IMR-90 (cell line): ENCODE measurements at regions not wholly inside any gene's neighbourhood (a gene's known extent, or its start where the extent isn't known, plus 50 kb on each side); places are given as distances from the start of the nearest gene placed in this dataset.

Experiments
- ATAC-seq: fragments of 200-7000 bp; cut with Tn5 transposase; 2 replicates; pipeline ENCODE4 v1.9.1; 2020; ENCODE audit warnings: low read depth, mild to moderate bottlenecking, moderate library complexity
- BruUV-seq: library from RNA; stranded (reverse); fragments of 400-500 nt; replicated peaks from 2 replicates; lab custom pipeline; 2021; lab: Mats Ljungman, UMichigan
- CTCF ChIA-PET: fragments of 300-600 bp; formaldehyde crosslinking; extraction: SDS; loops from one replicate; lab custom pipeline; 2021; ENCODE audit warnings: antibody characterized with exemption; lab: Yijun Ruan, JAX
- POLR2A ChIA-PET: fragments of 300-600 bp; sonication (Branson Sonifier 250); formaldehyde crosslinking; loops from one replicate; lab custom pipeline; 2022; ENCODE audit warnings: antibody characterized with exemption; ENCODE audit not compliant: unreplicated experiment; lab: Charles Lee
- DNase-seq: peaks from one replicate; pipeline ENCODE4 v3.0.0; 2013
- H2AFZ ChIP-seq: replicated peaks from 2 replicates; pipeline ENCODE3; 2013; ENCODE audit warnings: low read length, mild to moderate bottlenecking; ENCODE audit not compliant: poor library complexity
- H2AK5ac ChIP-seq: 2 replicates; pipeline ENCODE4 v1.6.1; 2013; ENCODE audit warnings: low read depth, low read length, inconsistent platforms
- H2AK9ac ChIP-seq: replicated peaks from 2 replicates; pipeline ENCODE3; 2013; ENCODE audit warnings: mild to moderate bottlenecking, low read depth, low read length, moderate library complexity; ENCODE audit not compliant: poor library complexity
- H2BK120ac ChIP-seq: 2 replicates; pipeline ENCODE4 v1.6.1; 2013; ENCODE audit warnings: low read depth, low read length, inconsistent platforms
- H2BK15ac ChIP-seq: 3 replicates; pipeline ENCODE4 v1.6.1; 2013; ENCODE audit warnings: low read depth, low read length, inconsistent platforms
- H2BK20ac ChIP-seq: 2 replicates; pipeline ENCODE4 v1.6.1; 2013; ENCODE audit warnings: low read depth, mild to moderate bottlenecking, inconsistent platforms, low read length, moderate library complexity
- H2BK5ac ChIP-seq: 2 replicates; pipeline ENCODE4 v1.6.1; 2013; ENCODE audit warnings: mild to moderate bottlenecking, low read depth, low read length, inconsistent platforms; ENCODE audit not compliant: poor library complexity, severe bottlenecking
- H3K14ac ChIP-seq: replicated peaks from 2 replicates; pipeline ENCODE4 v1.6.1; 2013; ENCODE audit warnings: low read depth, low read length, inconsistent platforms
- H3K18ac ChIP-seq: 2 replicates; pipeline ENCODE4 v1.6.1; 2013; ENCODE audit warnings: low read depth, low read length, control low read depth
- H3K23ac ChIP-seq: 2 replicates; pipeline ENCODE4 v1.6.1; 2013; ENCODE audit warnings: low read depth, low read length, inconsistent platforms
- H3K27ac ChIP-seq: 2 replicates; pipeline ENCODE4 v1.5.1; 2013; ENCODE audit warnings: mild to moderate bottlenecking, control low read depth, low read length; ENCODE audit not compliant: insufficient read depth
- H3K27me3 ChIP-seq: 2 replicates; pipeline ENCODE4 v1.6.1; 2013; ENCODE audit warnings: low read length; ENCODE audit not compliant: control insufficient read depth, insufficient read depth
- H3K36me3 ChIP-seq: 2 replicates; pipeline ENCODE4 v1.6.1; 2013; ENCODE audit warnings: low read length, mixed read lengths; ENCODE audit not compliant: control insufficient read depth, insufficient read depth
- H3K4ac ChIP-seq: 2 replicates; pipeline ENCODE4 v1.6.1; 2013; ENCODE audit warnings: low read depth, low read length, inconsistent platforms
- H3K4me1 ChIP-seq: 2 replicates; pipeline ENCODE4 v1.6.1; 2013; ENCODE audit warnings: low read length, mixed read lengths; ENCODE audit not compliant: control insufficient read depth, insufficient read depth
- H3K4me2 ChIP-seq: 2 replicates; pipeline ENCODE4 v1.6.1; 2013; ENCODE audit warnings: low read depth, mild to moderate bottlenecking, control low read depth, low read length, moderate library complexity
- H3K4me3 ChIP-seq: 2 replicates; pipeline ENCODE4 v1.5.1; 2013; ENCODE audit warnings: low read depth, mild to moderate bottlenecking, control low read depth, low read length, moderate library complexity; ENCODE audit not compliant: insufficient read depth
- H3K56ac ChIP-seq: 2 replicates; pipeline ENCODE4 v1.6.1; 2013; ENCODE audit warnings: low read length, inconsistent platforms; ENCODE audit not compliant: insufficient read depth; ENCODE audit errors: extremely low read depth
- H3K79me1 ChIP-seq, 2 experiments: 2 replicates each; pipeline ENCODE4 v1.6.1; 2013; ENCODE audit warnings: low read length in 2 of 2, inconsistent platforms in 1 of 2, low read depth in 1 of 2
- H3K9ac ChIP-seq: 2 replicates; pipeline ENCODE4 v1.6.1; 2013; ENCODE audit warnings: low read depth, low read length, control low read depth
- H3K9me1 ChIP-seq: 2 replicates; pipeline ENCODE4 v1.6.1; 2013; ENCODE audit warnings: low read length, inconsistent platforms; ENCODE audit not compliant: insufficient read depth
- H3K9me3 ChIP-seq: 2 replicates; pipeline ENCODE4 v1.6.1; 2013; ENCODE audit warnings: low read length; ENCODE audit not compliant: control insufficient read depth, insufficient read depth
- H4K20me1 ChIP-seq: 2 replicates; pipeline ENCODE4 v1.6.1; 2013; ENCODE audit warnings: low read length, inconsistent platforms; ENCODE audit not compliant: insufficient read depth
- H4K5ac ChIP-seq: 2 replicates; pipeline ENCODE4 v1.6.1; 2013; ENCODE audit warnings: mild to moderate bottlenecking, low read depth, low read length, control low read depth
- H4K8ac ChIP-seq, 2 experiments: 2 replicates each; pipeline ENCODE4 v1.6.1; 2013; ENCODE audit warnings: low read depth in 2 of 2, low read length in 2 of 2, control low read depth in 1 of 2, inconsistent platforms in 1 of 2
- H4K91ac ChIP-seq: 2 replicates; pipeline ENCODE4 v1.6.1; 2013; ENCODE audit warnings: low read depth, low read length, inconsistent platforms; ENCODE audit not compliant: insufficient read depth
- BHLHE40 ChIP-seq: fragments of 150-350 bp; IDR thresholded peaks from 2 replicates; pipeline ENCODE4 v1.6.1; 2016; ENCODE audit warnings: mild to moderate bottlenecking, low read depth, low read length
- CEBPB ChIP-seq: IDR thresholded peaks from 2 replicates; pipeline ENCODE4 v1.6.1; 2012; ENCODE audit warnings: low read depth, low read length, improper control_type of control experiment
- ELK1 ChIP-seq: fragments of 150-350 bp; IDR thresholded peaks from 2 replicates; pipeline ENCODE4 v1.6.1; 2016; ENCODE audit warnings: low read depth, mild to moderate bottlenecking, low read length, moderate library complexity, borderline replicate concordance
- MAZ ChIP-seq: IDR thresholded peaks from 2 replicates; pipeline ENCODE4 v1.6.1; 2012; ENCODE audit warnings: low read depth, mild to moderate bottlenecking, low read length, improper control_type of control experiment, moderate library complexity, borderline replicate concordance
- MXI1 ChIP-seq: IDR thresholded peaks from 2 replicates; pipeline ENCODE4 v1.6.1; 2012; ENCODE audit warnings: low read depth, mild to moderate bottlenecking, low read length, moderate library complexity, borderline replicate concordance
- NFE2L2 ChIP-seq: fragments of 150-350 bp; IDR thresholded peaks from 2 replicates; pipeline ENCODE4 v1.6.1; 2016; ENCODE audit warnings: low read depth, mild to moderate bottlenecking, low read length
- POLR2A ChIP-seq: IDR thresholded peaks from 2 replicates; pipeline ENCODE4 v1.6.1; 2012; ENCODE audit warnings: mild to moderate bottlenecking, low read depth, low read length
- RAD21 ChIP-seq: IDR thresholded peaks from 2 replicates; pipeline ENCODE4 v1.6.1; 2012; ENCODE audit warnings: low read length, improper control_type of control experiment
- USF2 ChIP-seq: fragments of 150-350 bp; IDR thresholded peaks from 2 replicates; pipeline ENCODE4 v1.6.1; 2017; ENCODE audit warnings: mild to moderate bottlenecking, antibody characterized with exemption, low read length, low read depth
- WGBS, 2 experiments: methylation state at CpG; one replicate each; pipeline versions ENCODE4 v1.1.5 to v1.1.7; 2013; ENCODE audit warnings: missing lambda C conversion rate in 2 of 2; ENCODE audit not compliant: insufficient read length in 1 of 2; ENCODE audit errors: extremely low coverage in 2 of 2; 5-methylcytosine and 5-hydroxymethylcytosine counted together
- dilution Hi-C: fragments of 300-500 bp; cut with HindIII; formaldehyde crosslinking; loops from one replicate; pipeline ENCODE4 v1.14.3; 2018; ENCODE audit warnings: low sequenced_read_pairs; ENCODE audit not compliant: unreplicated experiment
- in situ Hi-C: fragments of 300-500 bp; cut with MboI; formaldehyde crosslinking; loops from 3 replicates; pipeline ENCODE4 v1.14.3; 2019; ENCODE audit warnings: low sequenced_read_pairs, inconsistent platforms, mixed read lengths
- intact Hi-C: fragments of 100-400 bp; cut with micrococcal nuclease; formaldehyde crosslinking; loops from 2 replicates; pipeline ENCODE4 v1.10.0; 2022

GRCh38 chr3:76859596-76859995, 180.3 kb upstream of the ROBO2 start:
- H2AFZ ChIP-seq: no peak overlapping the region
- H3K79me1 ChIP-seq: no peaks in the 10 kb centered on the region
- H2BK5ac ChIP-seq: no peak overlapping the region
- H3K4me3 ChIP-seq: no peak overlapping the region
- ATAC-seq: peak; percentile 32; the same call in 1 of the 2 replicates
- H4K5ac ChIP-seq: no peak overlapping the region; the same call in 1 of the 2 replicates
- no peak overlapping the region for H4K8ac ChIP-seq
- TF ChIP-seq RAD21 (no peak), MXI1 (no peak), NFE2L2 (no peak), MAZ (no peak), USF2 (no peak), CEBPB (no peak), POLR2A (no peak), ELK1 (no peak), BHLHE40 (no peak)
- H3K27me3 ChIP-seq: no peaks in the 10 kb centered on the region
- no peaks in the 10 kb centered on the region for H3K36me3 ChIP-seq
- ChIA-PET CTCF (interaction anchor here (1.5 kb wide), 1 partner anchor 9 kb away, joined by 3 read pairs; no protein-coding TSS in a partner anchor), POLR2A (no interaction called here)
- no peaks in the 10 kb centered on the region for H4K20me1 ChIP-seq
- no peak overlapping the region for H3K56ac ChIP-seq
- no peaks in the 10 kb centered on the region for H3K4me1 ChIP-seq
- WGBS, 2 experiments: no CpG with 5 or more reads among the region's 3 CpGs
- in situ Hi-C loops: no loop called here
- dilution Hi-C loops: no loop called here
- no peak overlapping the region for H3K14ac ChIP-seq
- H3K18ac ChIP-seq: no peak overlapping the region
- no peak overlapping the region for H2BK15ac ChIP-seq
- H3K23ac ChIP-seq: no peak overlapping the region
- peak; percentile 26 for DNase-seq
- H3K9ac ChIP-seq: no peak overlapping the region
- H3K27ac ChIP-seq: no peak overlapping the region
- H2AK9ac ChIP-seq: no peak overlapping the region
- H2BK20ac ChIP-seq: no peak overlapping the region
- intact Hi-C loops: no loop called here
- no peaks in the 10 kb centered on the region for H3K9me3 ChIP-seq
- H4K91ac ChIP-seq: no peak overlapping the region
- H2AK5ac ChIP-seq: no peak overlapping the region
- H2BK120ac ChIP-seq: no peak overlapping the region
- H3K4ac ChIP-seq: no peak overlapping the region
- BruUV-seq: no TSS peak
- H3K4me2 ChIP-seq: no peak overlapping the region
- no peaks in the 10 kb centered on the region for H3K9me1 ChIP-seq
